ENCODE measurements at regions not wholly inside any gene's neighbourhood (a gene's known extent, or its start where the extent isn't known, plus 50 kb on each side); places are given as distances from the start of the nearest gene placed in this dataset.
"Not testable (repeated sequence)": the region's sequence is repeated elsewhere in the genome, so short reads cannot be mapped to it uniquely, and the experiment has no call there.

GRCh38 chr21:5090132-5091079, 5431.0 kb upstream of the TPTE start:
- not testable (repeated sequence) for H3K4me1 ChIP-seq; H2AFZ ChIP-seq; H3K36me3 ChIP-seq (ENCODE audit: control insufficient read depth, insufficient read depth, low read length); H3K27ac ChIP-seq; H3K4me2 ChIP-seq (ENCODE audit: low read length); H3K4me3 ChIP-seq (ENCODE audit: low read depth, low read length); H3K79me2 ChIP-seq; H3K9me3 ChIP-seq (ENCODE audit: control insufficient read depth, low read length); H3K9ac ChIP-seq; H3K27me3 ChIP-seq (ENCODE audit: control insufficient read depth, insufficient read depth, low read length)

DNA sequence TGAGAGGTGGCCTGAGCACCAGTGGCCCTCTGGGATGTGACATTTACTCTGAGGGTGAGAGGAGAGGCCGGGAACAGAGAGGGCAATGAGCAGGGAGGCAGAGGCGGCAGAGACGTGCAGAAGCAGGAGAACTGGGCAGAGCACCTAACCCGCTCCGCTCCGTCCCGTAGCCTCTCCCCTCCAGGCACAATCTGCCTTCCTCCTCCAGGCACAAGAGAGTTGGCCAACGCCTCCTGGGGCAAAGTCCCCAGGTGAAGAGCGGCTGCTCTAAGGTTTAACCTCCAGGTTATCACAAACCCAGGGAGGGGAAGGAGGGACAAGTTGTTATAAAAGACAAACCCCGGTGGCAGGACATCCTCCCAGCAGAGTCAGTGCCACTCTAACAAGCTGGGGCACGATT, 5430.1 kb upstream of the TPTE start:
- not testable (repeated sequence) for H3K27ac ChIP-seq; H2AFZ ChIP-seq; H3K4me2 ChIP-seq (ENCODE audit: low read length); H3K79me2 ChIP-seq; H3K4me1 ChIP-seq; H3K36me3 ChIP-seq (ENCODE audit: control insufficient read depth, insufficient read depth, low read length); H3K27me3 ChIP-seq (ENCODE audit: control insufficient read depth, insufficient read depth, low read length); H3K9me3 ChIP-seq (ENCODE audit: control insufficient read depth, low read length); H3K4me3 ChIP-seq (ENCODE audit: low read depth, low read length); H3K9ac ChIP-seq

DNA sequence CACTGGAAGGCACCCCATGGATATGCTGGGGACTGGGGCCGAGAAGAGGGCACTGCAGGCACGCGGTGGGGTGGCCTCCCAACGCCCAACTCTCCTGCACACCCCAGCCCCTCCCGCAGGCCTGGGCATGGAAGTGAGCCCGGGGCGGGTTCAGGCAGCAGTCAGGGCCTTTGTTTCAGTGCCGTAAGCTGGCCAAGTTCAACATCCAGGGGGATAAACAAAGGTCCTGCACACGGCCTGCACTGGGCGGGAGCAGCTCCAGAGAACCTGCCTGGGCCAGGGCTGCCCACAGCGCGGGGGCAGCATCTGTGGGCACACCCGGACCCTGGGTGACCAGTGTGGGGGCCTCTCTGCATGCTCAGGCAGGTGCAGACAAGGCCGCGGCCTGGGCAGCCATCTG, 5425.8 kb upstream of the TPTE start:
- not testable (repeated sequence) for H3K4me1 ChIP-seq; H3K9me3 ChIP-seq (ENCODE audit: control insufficient read depth, low read length); H3K9ac ChIP-seq; H3K27ac ChIP-seq; H3K79me2 ChIP-seq; H3K4me3 ChIP-seq (ENCODE audit: low read depth, low read length); H2AFZ ChIP-seq; H3K27me3 ChIP-seq (ENCODE audit: control insufficient read depth, insufficient read depth, low read length); H3K4me2 ChIP-seq (ENCODE audit: low read length); H3K36me3 ChIP-seq (ENCODE audit: control insufficient read depth, insufficient read depth, low read length)

- H3K4me2 ChIP-seq (ENCODE audit: low read length); H3K4me3 ChIP-seq (ENCODE audit: low read depth, low read length); H3K4me1 ChIP-seq; H3K27ac ChIP-seq; H2AFZ ChIP-seq; H3K27me3 ChIP-seq (ENCODE audit: control insufficient read depth, insufficient read depth, low read length); H3K79me2 ChIP-seq; H3K36me3 ChIP-seq (ENCODE audit: control insufficient read depth, insufficient read depth, low read length); H3K9ac ChIP-seq; H3K9me3 ChIP-seq (ENCODE audit: control insufficient read depth, low read length): not testable (repeated sequence)
Observed at GRCh38 chr21:5098010-5098743, 5423.2 kb upstream of the TPTE start.

DNA sequence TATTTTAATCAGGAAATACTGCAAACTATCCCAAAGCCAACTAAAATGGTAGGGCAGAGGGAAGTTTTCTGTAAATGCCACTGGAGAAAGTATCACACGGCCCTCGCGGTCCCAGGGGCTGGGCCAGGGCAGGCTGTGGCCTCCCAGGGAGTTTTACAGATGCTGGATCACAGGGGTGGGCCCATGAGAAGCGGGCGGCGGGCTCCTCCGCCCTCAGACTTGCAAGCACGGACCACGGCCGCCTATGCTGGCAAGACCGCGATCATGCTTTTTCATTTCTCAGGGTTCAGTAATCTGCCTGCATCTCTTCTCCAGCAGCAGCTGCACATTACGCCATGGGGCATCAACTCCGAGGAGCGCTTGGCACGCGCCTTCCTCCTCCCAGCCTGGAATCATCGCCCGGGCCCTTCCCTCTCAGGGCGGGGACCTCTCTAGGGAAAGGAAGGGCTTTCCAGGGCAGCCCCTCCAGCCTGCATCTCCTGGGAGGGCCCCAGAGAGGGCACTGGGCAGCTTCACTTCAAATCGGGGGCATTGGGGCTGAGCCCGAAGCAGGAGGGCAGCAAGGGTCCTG, 5420.7 kb upstream of the TPTE start:
- H3K4me2 ChIP-seq (ENCODE audit: low read length); H3K27ac ChIP-seq; H3K9ac ChIP-seq; H3K4me3 ChIP-seq (ENCODE audit: low read depth, low read length); H3K79me2 ChIP-seq; H3K9me3 ChIP-seq (ENCODE audit: control insufficient read depth, low read length); H2AFZ ChIP-seq; H3K4me1 ChIP-seq; H3K27me3 ChIP-seq (ENCODE audit: control insufficient read depth, insufficient read depth, low read length); H3K36me3 ChIP-seq (ENCODE audit: control insufficient read depth, insufficient read depth, low read length): not testable (repeated sequence)

DNA sequence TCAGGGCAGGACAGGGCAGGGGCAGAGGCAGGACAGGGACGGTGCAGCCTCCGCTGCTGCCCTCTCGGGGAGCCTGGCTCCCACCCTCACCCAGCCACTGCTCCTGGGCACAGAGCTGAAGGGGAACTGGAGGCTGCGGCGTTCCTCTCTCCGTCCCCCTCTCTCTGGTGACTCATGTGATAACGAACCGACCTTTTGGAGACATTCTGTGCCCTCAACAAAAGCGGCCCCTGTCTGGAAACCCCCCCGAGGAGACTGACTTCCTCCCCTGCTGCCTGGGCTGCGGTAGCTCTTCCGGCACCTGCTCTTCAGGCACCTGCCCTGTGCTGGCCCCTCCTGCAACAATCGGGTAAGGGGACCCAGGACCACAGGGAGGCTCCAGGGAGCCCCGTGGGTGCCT, 5419.6 kb upstream of the TPTE start:
- H3K9me3 ChIP-seq (ENCODE audit: control insufficient read depth, low read length); H3K4me2 ChIP-seq (ENCODE audit: low read length); H3K27ac ChIP-seq; H3K79me2 ChIP-seq; H3K4me3 ChIP-seq (ENCODE audit: low read depth, low read length); H3K4me1 ChIP-seq; H3K9ac ChIP-seq; H3K27me3 ChIP-seq (ENCODE audit: control insufficient read depth, insufficient read depth, low read length); H2AFZ ChIP-seq; H3K36me3 ChIP-seq (ENCODE audit: control insufficient read depth, insufficient read depth, low read length): not testable (repeated sequence)

- H3K4me2 ChIP-seq (ENCODE audit: low read length); H3K27ac ChIP-seq; H3K27me3 ChIP-seq (ENCODE audit: control insufficient read depth, insufficient read depth, low read length); H3K79me2 ChIP-seq; H3K36me3 ChIP-seq (ENCODE audit: control insufficient read depth, insufficient read depth, low read length); H2AFZ ChIP-seq; H3K4me1 ChIP-seq; H3K9me3 ChIP-seq (ENCODE audit: control insufficient read depth, low read length); H3K9ac ChIP-seq; H3K4me3 ChIP-seq (ENCODE audit: low read depth, low read length): not testable (repeated sequence)
Observed at GRCh38 chr21:5103880-5104561, 5417.4 kb upstream of the TPTE start.

- H3K9ac ChIP-seq; H3K27ac ChIP-seq; H3K4me2 ChIP-seq (ENCODE audit: low read length); H3K4me3 ChIP-seq (ENCODE audit: low read depth, low read length); H3K27me3 ChIP-seq (ENCODE audit: control insufficient read depth, insufficient read depth, low read length); H3K4me1 ChIP-seq; H3K79me2 ChIP-seq; H3K9me3 ChIP-seq (ENCODE audit: control insufficient read depth, low read length); H2AFZ ChIP-seq; H3K36me3 ChIP-seq (ENCODE audit: control insufficient read depth, insufficient read depth, low read length): not testable (repeated sequence)
Observed at GRCh38 chr21:5104562-5104928, 5416.8 kb upstream of the TPTE start.

GRCh38 chr21:5105939-5106708, 5415.3 kb upstream of the TPTE start:
- not testable (repeated sequence) for H3K27ac ChIP-seq; H3K9me3 ChIP-seq (ENCODE audit: control insufficient read depth, low read length); H3K4me3 ChIP-seq (ENCODE audit: low read depth, low read length)

GRCh38 chr21:5106767-5107464, 5414.5 kb upstream of the TPTE start:
- H3K36me3 ChIP-seq (ENCODE audit: control insufficient read depth, insufficient read depth, low read length); H3K9ac ChIP-seq; H3K79me2 ChIP-seq; H3K4me3 ChIP-seq (ENCODE audit: low read depth, low read length); H3K4me2 ChIP-seq (ENCODE audit: low read length); H2AFZ ChIP-seq; H3K9me3 ChIP-seq (ENCODE audit: control insufficient read depth, low read length); H3K27ac ChIP-seq; H3K4me1 ChIP-seq; H3K27me3 ChIP-seq (ENCODE audit: control insufficient read depth, insufficient read depth, low read length): not testable (repeated sequence)

More at GRCh38 chr21:5105939-5106708, 5415.3 kb upstream of the TPTE start:
- H2AFZ ChIP-seq; H3K36me3 ChIP-seq (ENCODE audit: control insufficient read depth, insufficient read depth, low read length); H3K4me1 ChIP-seq; H3K79me2 ChIP-seq; H3K4me2 ChIP-seq (ENCODE audit: low read length); H3K9ac ChIP-seq; H3K27me3 ChIP-seq (ENCODE audit: control insufficient read depth, insufficient read depth, low read length): not testable (repeated sequence)
